ENCODE measurements at regions not wholly inside any gene's neighbourhood (a gene's known extent, or its start where the extent isn't known, plus 50 kb on each side); places are given as distances from the start of the nearest gene placed in this dataset.

- Histone ChIP-seq H3T11ph (ENCODE audit: low read length) (no peak overlapping the region), H3K27me3 (ENCODE audit: insufficient read depth, low read length) (no peaks in the 10 kb centered on the region), H2AFZ (ENCODE audit: low read length) (no peak overlapping the region), H4K8ac (replicated peaks; ENCODE audit: insufficient read length, low read depth, low read length) (no peak overlapping the region), H3K56ac (ENCODE audit: insufficient read length, low read depth, low read length) (no peak overlapping the region), H3K14ac (ENCODE audit: insufficient read depth, low read length) (no peak overlapping the region), H3K4me1 (ENCODE audit: insufficient read depth, low read length) (no peaks in the 10 kb centered on the region), H2BK15ac (ENCODE audit: low read depth, low read length) (no peak overlapping the region), H2BK5ac (ENCODE audit: insufficient read length, low read length) (no peak overlapping the region), H3K18ac (ENCODE audit: insufficient read length, low read depth, low read length) (no peak overlapping the region), H3K23me2 (ENCODE audit: insufficient read length, low read depth, low read length, poor library complexity, severe bottlenecking) (no peaks in the 10 kb centered on the region), H2BK12ac (ENCODE audit: insufficient read length, low read depth, low read length) (no peak overlapping the region), H4K91ac (ENCODE audit: insufficient read length, low read depth, low read length) (no peak overlapping the region), H3K4ac (ENCODE audit: low read depth, low read length) (no peak overlapping the region), H2BK20ac (ENCODE audit: low read depth, low read length, poor library complexity, severe bottlenecking) (no peak overlapping the region), H4K5ac (ENCODE audit: insufficient read length, low read depth, low read length) (no peak overlapping the region), H2BK120ac (ENCODE audit: low read depth, low read length, poor library complexity, severe bottlenecking) (no peak overlapping the region), H4K20me1 (ENCODE audit: control insufficient read depth, insufficient read depth, insufficient read length) (no peaks in the 10 kb centered on the region), H2AK5ac (ENCODE audit: insufficient read length, low read length) (no peak overlapping the region), H3K9me3 (ENCODE audit: control insufficient read depth, low read depth, low read length) (no peaks in the 10 kb centered on the region), H3K23ac (ENCODE audit: insufficient read length, low read depth, low read length) (no peak overlapping the region), H3K9ac (ENCODE audit: extremely low read depth, insufficient read length, low read length) (no peak overlapping the region), H3K79me2 (ENCODE audit: insufficient read depth, low read length) (no peaks in the 10 kb centered on the region; the same call in 1 of the 2 replicates), H3K27ac (ENCODE audit: insufficient read length, low read depth, low read length) (no peak overlapping the region), H3K79me1 (ENCODE audit: insufficient read depth, low read depth, low read length, poor library complexity, severe bottlenecking) (no peaks in the 10 kb centered on the region), H3K4me2 (ENCODE audit: insufficient read depth, insufficient read length, low read length) (no peak overlapping the region)
- no peak overlapping the region for H3K27ac Mint-ChIP-seq
- H3K36me3 Mint-ChIP-seq (ENCODE audit: insufficient read depth in 1 of 3, low read depth in 3 of 3): no peaks in the 10 kb centered on the region
- no peaks in the 10 kb centered on the region for H3K9me3 Mint-ChIP-seq
- H3K4me1 Mint-ChIP-seq: no peaks in the 10 kb centered on the region
- H3K27me3 Mint-ChIP-seq (ENCODE audit: low read depth): no peaks in the 10 kb centered on the region
- H3K4me3 Mint-ChIP-seq: no peak overlapping the region
- WGBS (ENCODE audit: extremely low coverage, insufficient read length, low lambda C conversion rate): no CpG with 5 or more reads among the region's 2 CpGs
- no peak for DNase-seq
- no peak for TF ChIP-seq CTCF (conservative IDR thresholded peaks at IDR 0.05)
Measured at GRCh38 chr18:27361477-27361876, 176.4 kb upstream of the CHST9 start.
